ENCODE measurements at regions not wholly inside any gene's neighbourhood (a gene's known extent, or its start where the extent isn't known, plus 50 kb on each side); places are given as distances from the start of the nearest gene placed in this dataset.
"Not testable (repeated sequence)": the region's sequence is repeated elsewhere in the genome, so short reads cannot be mapped to it uniquely, and the experiment has no call there.

DNA sequence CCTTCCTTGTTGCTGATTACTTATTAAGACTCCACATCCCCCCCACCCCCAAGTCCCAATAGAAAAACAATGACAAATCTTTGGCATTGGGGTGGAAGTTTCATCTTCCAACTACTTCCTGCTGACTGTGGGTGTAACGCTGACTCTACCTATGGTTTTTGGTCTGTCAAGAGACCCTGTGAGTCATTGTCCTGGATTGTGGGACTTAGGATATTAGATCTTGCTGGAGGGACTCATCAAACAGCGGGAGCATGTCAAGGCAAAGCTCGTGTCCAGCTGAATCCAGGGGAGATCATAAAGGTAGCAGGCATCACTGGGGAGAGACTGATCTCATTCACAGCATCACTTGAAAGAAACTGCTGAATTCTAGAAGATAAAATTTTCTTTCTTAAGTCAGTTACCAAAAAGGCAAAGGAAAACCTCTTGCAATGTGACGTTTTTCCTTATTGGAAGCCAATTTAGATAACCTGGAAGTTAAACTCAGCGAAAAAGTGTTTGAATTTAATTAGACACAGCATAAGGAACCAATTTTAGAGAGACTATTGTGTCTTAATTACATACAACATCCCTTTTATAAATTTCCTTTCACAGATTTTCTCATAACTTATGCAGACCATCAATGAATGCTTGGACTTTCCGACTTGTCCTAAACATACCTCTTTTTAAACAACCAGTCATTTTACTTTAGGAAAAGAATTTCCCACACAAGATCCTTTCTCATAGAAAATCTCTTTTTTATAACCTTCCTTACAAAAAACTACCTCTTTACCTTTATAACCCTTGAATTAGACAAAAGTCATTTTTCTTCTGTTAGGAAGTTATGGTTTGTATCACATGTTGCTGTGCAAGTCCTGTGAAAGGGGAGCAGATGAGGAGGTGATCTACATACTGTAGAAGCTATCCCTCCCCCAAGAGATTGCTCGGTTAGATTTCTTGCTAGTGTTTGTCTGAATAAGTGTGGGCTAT is 94.6 kb upstream of the SCAF11 start:
- DNase-seq = no peak

DNA sequence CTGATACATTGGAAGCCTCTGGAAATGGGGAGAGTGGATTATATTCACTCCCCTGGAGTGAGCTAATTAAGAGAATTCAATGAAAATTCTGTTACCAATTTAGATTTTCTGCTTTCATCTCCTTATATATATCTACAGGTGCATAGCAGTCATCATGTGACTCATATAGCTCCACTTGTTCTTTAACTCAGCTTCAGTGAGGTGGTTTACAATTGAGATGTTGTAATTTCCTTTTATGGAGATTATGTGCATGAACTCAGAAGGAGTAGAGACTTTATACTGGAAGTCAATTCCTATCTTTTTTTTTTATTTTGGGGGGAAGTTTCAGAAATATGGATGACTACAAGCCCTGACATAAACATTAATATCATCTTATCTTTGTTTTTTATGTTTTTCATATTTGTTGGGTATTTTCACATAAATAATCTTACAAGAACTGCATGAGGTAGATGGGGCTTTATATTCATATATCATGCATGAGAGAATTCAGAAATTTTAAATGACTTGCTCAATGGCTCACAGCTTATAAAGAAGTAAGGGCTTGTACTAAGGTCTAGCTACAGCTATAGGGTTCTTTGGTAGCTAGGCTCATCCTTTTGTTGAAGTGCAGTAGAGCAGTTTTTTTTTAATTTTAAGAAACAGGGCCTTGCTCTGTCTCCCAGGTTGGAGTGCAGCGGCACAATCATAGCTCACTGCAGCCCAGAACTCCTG is 92.3 kb upstream of the SCAF11 start:
- no peak for DNase-seq

GRCh38 chr12:46073321-46073720 is 82.9 kb upstream of the SCAF11 start:
- no peak for DNase-seq

- DNase-seq = peak; percentile 26
These were observed 81.6 kb upstream of the SCAF11 start for GRCh38 chr12:46071769-46072624.

DNA sequence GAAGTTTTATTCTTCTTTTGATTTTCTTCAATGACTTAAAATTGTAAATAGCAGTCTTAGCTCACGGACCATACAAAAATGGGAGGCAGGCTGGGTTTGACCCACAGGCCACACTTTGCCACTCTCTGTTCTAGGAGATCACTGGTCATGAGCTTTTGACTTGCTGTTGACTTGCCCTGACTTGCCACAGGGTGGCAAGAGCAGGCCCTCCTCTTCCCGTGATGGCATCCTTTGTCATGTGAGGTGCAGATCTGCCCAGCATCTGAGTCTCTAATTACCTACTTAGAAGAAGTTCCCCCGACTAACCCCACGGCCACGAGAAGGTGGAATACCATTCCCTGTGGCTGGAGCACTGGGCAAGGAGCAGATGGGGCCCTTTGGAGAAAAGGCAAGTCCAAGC is 81.0 kb upstream of the SCAF11 start:
- DNase-seq = no peak

DNA sequence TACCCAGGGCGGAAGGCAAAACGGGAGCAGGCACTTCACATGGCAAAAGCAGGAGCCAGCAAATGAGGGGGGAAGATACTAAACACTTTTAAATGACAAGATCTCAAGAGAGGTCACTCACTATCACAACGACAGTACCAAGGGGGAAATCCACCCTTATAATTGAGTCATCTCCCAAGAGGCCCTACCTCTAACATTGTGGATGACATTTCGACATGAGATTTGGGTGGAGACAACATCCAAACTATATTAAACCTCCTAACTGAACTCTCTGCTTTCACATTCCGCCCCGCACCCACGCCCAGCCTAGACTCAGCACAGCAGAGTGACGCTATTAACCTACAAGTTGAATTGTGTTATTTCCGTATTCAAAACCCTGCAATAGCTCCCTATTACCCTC is 76.7 kb upstream of the SCAF11 start:
- DNase-seq = no peak

DNA sequence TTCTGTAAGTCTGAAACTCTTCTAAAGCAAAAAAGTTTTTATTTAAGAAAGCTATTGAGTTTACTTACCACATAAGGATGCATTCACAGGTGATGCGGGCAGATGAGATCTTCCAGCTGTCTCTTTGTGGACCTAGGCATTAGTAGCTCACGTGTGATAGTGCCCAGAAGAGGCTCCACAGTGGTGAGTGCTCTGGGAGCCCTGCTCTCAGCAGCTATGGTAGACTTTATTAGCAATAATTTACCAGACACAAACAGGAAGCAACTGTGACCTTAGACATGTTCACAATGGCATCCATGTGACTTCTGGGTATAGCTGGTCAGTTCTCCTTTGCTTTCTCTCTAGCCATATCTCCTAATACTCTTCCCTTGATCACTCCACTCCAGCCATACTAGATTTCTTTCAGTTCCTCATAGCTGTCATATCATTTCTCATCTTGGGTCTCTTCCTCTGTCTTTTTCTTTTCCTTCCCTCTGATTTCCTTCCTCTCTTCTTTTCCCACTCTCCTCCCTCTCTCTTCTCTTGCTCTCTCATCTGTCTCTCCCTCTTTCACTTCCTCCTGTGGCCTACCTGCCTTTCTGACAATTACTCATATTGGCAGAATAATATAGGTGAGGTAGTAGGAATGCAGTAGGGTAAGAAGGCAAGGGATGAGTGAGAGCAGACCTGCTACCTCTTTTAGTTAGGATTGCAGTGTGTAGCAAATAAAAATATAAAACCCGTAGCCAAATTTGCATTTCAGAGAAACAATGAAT is 75.2 kb upstream of the SCAF11 start:
- no peak for DNase-seq

- no peak for DNase-seq
These were observed 74.2 kb upstream of the SCAF11 start for GRCh38 chr12:46064548-46064947.

GRCh38 chr12:46058697-46059096 is 68.3 kb upstream of the SCAF11 start:
- not testable (repeated sequence) for DNase-seq

GRCh38 chr12:46050805-46051204 is 60.4 kb upstream of the SCAF11 start:
- no peak for DNase-seq

GRCh38 chr12:46049665-46050064 is 59.3 kb upstream of the SCAF11 start:
- DNase-seq = no peak

DNA sequence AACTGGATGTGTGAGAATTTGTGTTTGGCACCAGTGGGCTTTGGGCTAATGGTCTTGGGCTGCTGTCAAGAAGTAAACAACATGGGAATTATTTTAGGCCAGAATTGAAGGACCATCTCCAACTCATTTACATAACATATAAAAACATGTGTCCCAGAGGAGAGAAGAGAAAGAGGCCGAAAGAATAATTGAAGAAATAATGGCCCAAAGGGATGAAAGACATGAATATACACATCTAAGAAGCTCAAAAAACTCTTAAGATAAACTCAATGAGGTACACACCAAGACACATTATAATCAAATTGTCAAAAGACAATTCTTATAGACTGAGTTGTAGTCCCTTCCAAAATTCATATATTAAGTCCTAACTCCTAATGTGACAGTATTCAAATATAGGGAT is 56.1 kb upstream of the SCAF11 start:
- no peak for DNase-seq

GRCh38 chr12:46043972-46044520 is 53.7 kb upstream of the SCAF11 start:
- no peak for DNase-seq

Measured in NK-92 treated with Interleukin-12 subunit alpha and Interleukin-12 subunit beta, amount 100 ng/mL, for 24 hours (cell line).